CD4-positive, CD25-positive, alpha-beta regulatory T cell (primary cell): ENCODE measurements at regions not wholly inside any gene's neighbourhood (a gene's known extent, or its start where the extent isn't known, plus 50 kb on each side); places are given as distances from the start of the nearest gene placed in this dataset.
A peak's percentile ranks its signal among the peaks of the same experiment; 100 is the strongest.

ENCODE experiments used
- ATAC-seq, 2 donors: fragments of 150-1000 bp; cut with Tn5 transposase; one replicate each; pipeline ENCODE4 v1.10.0; 2021; ENCODE audit warnings: low read depth in 2 of 2, moderate number of reproducible peaks in 2 of 2, moderate library complexity in 1 of 2
- DNase-seq, 3 donors: peaks; one replicate each; pipeline versions ENCODE4 v3.0.0 to v3.0.0-alpha.2; 2012 to 2022; ENCODE audit warnings: mixed read lengths in 1 of 3
- H3K27ac ChIP-seq: one replicate; pipeline ENCODE4 v1.7.0; 2013; ENCODE audit warnings: mild to moderate bottlenecking, low read length; ENCODE audit not compliant: insufficient read depth, poor library complexity, severe bottlenecking
- H3K27me3 ChIP-seq: one replicate; pipeline ENCODE4 v1.7.0; 2013; ENCODE audit warnings: low read length; ENCODE audit not compliant: control insufficient read depth, insufficient read depth
- H3K36me3 ChIP-seq: one replicate; pipeline ENCODE4 v1.7.0; 2013; ENCODE audit warnings: mild to moderate bottlenecking, low read length, moderate library complexity; ENCODE audit not compliant: control insufficient read depth, insufficient read depth
- H3K4me1 ChIP-seq: 2 replicates; pipeline ENCODE4 v1.7.0; 2013; ENCODE audit warnings: mild to moderate bottlenecking, low read length; ENCODE audit not compliant: insufficient read depth, control insufficient read depth, poor library complexity, severe bottlenecking
- H3K4me3 ChIP-seq: one replicate; pipeline ENCODE4 v1.7.0; 2013; ENCODE audit warnings: low read depth, mild to moderate bottlenecking, low read length, moderate library complexity
- H3K9me3 ChIP-seq, 2 experiments: 1 replicate in 1 of 2; 2 replicates in 1 of 2; pipeline ENCODE4 v1.7.0; 2013; ENCODE audit warnings: low read length in 2 of 2, mild to moderate bottlenecking in 1 of 2, moderate library complexity in 1 of 2; ENCODE audit not compliant: control insufficient read depth in 2 of 2
- H3K27ac Mint-ChIP-seq, 3 donors: one replicate each; pipeline ENCODE4 v1.8.0; 2020 to 2022; ENCODE audit warnings: mild to moderate bottlenecking in 3 of 3, mixed read lengths in 3 of 3, moderate library complexity in 2 of 3
- H3K27me3 Mint-ChIP-seq: one replicate; pipeline ENCODE4 v1.8.0; 2022; ENCODE audit warnings: mild to moderate bottlenecking, mixed read lengths
- H3K36me3 Mint-ChIP-seq: one replicate; pipeline ENCODE4 v1.8.0; 2020; ENCODE audit warnings: mixed read lengths
- H3K4me1 Mint-ChIP-seq, 4 donors: one replicate each; pipeline ENCODE4 v1.8.0; 2020 to 2022; ENCODE audit warnings: mixed read lengths in 4 of 4, mild to moderate bottlenecking in 1 of 4
- H3K4me3 Mint-ChIP-seq, 4 donors: one replicate each; pipeline ENCODE4 v1.8.0; 2020 to 2022; ENCODE audit warnings: mild to moderate bottlenecking in 4 of 4, mixed read lengths in 4 of 4, moderate library complexity in 3 of 4
- H3K9me3 Mint-ChIP-seq, 7 donors: one replicate each; pipeline ENCODE4 v1.8.0; 2020 to 2022; ENCODE audit warnings: mixed read lengths in 7 of 7, mild to moderate bottlenecking in 3 of 7, moderate library complexity in 2 of 7

DNA sequence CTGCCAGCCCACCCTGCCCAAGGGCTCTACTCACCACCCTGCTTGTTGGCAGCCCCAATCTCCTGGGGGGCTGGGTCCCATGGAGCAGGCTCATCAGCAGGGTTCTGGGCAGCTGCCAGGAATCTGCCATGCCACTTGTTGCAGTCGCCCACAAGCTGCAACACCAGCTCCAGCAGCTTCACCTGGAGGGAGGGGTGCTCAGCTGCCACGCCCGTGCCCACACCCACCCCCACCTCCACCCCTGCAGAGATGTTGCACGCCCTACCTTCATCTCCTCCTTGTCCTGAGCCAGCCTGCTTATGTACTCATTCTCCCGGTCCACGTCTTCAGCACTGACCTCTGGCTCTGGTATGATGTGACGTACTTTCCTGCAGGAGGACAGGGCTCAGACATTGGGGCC is 77.9 kb upstream of the C2CD4B start:
- Mint-ChIP-seq H3K27ac (no peak overlapping the region), H3K9me3 (peaks cover 0 to 3% (median 0%) of the 10 kb centered on the region in 7 donors), H3K27me3 (peaks cover 8% of the 10 kb centered on the region), H3K36me3 (no peaks in the 10 kb centered on the region), H3K4me1 (peaks cover 0 to 2% (median 0%) of the 10 kb centered on the region in 4 donors), H3K4me3 (no peak overlapping the region)
- no peak overlapping the region for H3K27ac ChIP-seq
- no peaks in the 10 kb centered on the region for H3K36me3 ChIP-seq
- no peaks in the 10 kb centered on the region for H3K4me1 ChIP-seq
- peaks cover 0 to 1% of the 10 kb centered on the region in 2 experiments for H3K9me3 ChIP-seq
- no peaks in the 10 kb centered on the region for H3K27me3 ChIP-seq
- no peak for DNase-seq
- ATAC-seq, result no peak
- H3K4me3 ChIP-seq, result no peak overlapping the region

GRCh38 chr15:62244762-62245161 is 79.7 kb upstream of the C2CD4B start:
- Mint-ChIP-seq H3K27ac (no peak overlapping the region), H3K27me3 (peaks cover 8% of the 10 kb centered on the region), H3K4me3 (no peak overlapping the region), H3K36me3 (no peaks in the 10 kb centered on the region), H3K4me1 (peaks cover 0 to 2% (median 0%) of the 10 kb centered on the region in 4 donors), H3K9me3 (peaks cover 0 to 1% (median 0%) of the 10 kb centered on the region in 7 donors)
- ATAC-seq, result no peak
- no peak overlapping the region for H3K4me3 ChIP-seq
- H3K9me3 ChIP-seq, result no peaks in the 10 kb centered on the region
- no peaks in the 10 kb centered on the region for H3K4me1 ChIP-seq
- no peaks in the 10 kb centered on the region for H3K27me3 ChIP-seq
- H3K36me3 ChIP-seq, result no peaks in the 10 kb centered on the region
- no peak overlapping the region for H3K27ac ChIP-seq
- peak in 1 of 3 donors; percentile 24 for DNase-seq

DNA sequence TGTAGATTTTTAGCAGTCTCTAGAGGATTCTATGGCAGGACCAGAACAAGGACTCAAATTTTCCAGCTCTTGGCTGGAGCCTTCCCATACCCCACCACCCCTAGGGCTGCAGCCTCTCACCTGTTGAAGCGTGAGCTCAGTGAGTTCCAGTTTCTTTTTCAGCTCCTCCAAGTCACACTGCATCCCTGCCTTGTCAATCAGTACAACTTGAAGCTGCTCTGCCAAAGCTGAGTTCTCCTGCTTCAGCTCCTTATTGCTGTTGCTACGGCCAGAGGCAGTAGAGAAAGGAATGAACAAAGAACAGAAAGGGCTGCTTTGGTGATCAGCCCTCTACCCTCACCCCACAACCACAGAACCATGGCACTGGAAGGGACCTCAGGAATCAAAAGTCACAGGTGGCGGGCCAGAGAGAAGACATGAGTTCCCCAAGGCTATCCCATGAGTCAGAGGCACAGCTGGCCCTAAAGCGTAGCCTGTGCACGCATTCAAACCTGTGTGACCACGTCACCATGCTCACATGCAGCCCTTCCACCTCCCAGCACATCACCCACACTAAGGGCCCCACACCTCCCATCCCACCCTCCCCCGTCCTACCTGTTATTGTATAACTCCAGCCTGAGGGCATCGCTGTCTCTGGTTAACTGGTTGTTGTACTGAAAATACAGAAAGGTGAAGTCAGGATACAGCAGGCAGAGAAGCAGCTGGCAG is 83.3 kb upstream of the C2CD4B start:
- no peaks in the 10 kb centered on the region for H3K36me3 Mint-ChIP-seq
- Histone ChIP-seq H3K4me3 (no peak overlapping the region), H3K27me3 (no peaks in the 10 kb centered on the region), H3K27ac (no peak overlapping the region), H3K36me3 (no peaks in the 10 kb centered on the region), H3K9me3 (no peaks in the 10 kb centered on the region), H3K4me1 (no peaks in the 10 kb centered on the region)
- peaks cover 8% of the 10 kb centered on the region for H3K27me3 Mint-ChIP-seq
- H3K4me1 Mint-ChIP-seq, result peaks cover 0 to 2% (median 0%) of the 10 kb centered on the region in 4 donors
- peaks cover 0 to 1% (median 0%) of the 10 kb centered on the region in 7 donors for H3K9me3 Mint-ChIP-seq
- DNase-seq (no peak), ATAC-seq (no peak)
- no peak overlapping the region for H3K4me3 Mint-ChIP-seq
- no peak overlapping the region for H3K27ac Mint-ChIP-seq

- DNase-seq (no peak), ATAC-seq (no peak)
- Mint-ChIP-seq H3K4me1 (peaks cover 0 to 2% (median 0%) of the 10 kb centered on the region in 4 donors), H3K9me3 (peaks cover 0 to 1% (median 0%) of the 10 kb centered on the region in 7 donors), H3K4me3 (no peak overlapping the region), H3K27ac (no peak overlapping the region), H3K27me3 (peaks cover 8% of the 10 kb centered on the region), H3K36me3 (no peaks in the 10 kb centered on the region)
- H3K36me3 ChIP-seq, result no peaks in the 10 kb centered on the region
- H3K4me3 ChIP-seq, result no peak overlapping the region
- H3K27ac ChIP-seq, result no peak overlapping the region
- no peaks in the 10 kb centered on the region for H3K27me3 ChIP-seq
- no peaks in the 10 kb centered on the region for H3K9me3 ChIP-seq
- H3K4me1 ChIP-seq, result no peaks in the 10 kb centered on the region
These were observed 84.4 kb upstream of the C2CD4B start for GRCh38 chr15:62249501-62249900.

DNA sequence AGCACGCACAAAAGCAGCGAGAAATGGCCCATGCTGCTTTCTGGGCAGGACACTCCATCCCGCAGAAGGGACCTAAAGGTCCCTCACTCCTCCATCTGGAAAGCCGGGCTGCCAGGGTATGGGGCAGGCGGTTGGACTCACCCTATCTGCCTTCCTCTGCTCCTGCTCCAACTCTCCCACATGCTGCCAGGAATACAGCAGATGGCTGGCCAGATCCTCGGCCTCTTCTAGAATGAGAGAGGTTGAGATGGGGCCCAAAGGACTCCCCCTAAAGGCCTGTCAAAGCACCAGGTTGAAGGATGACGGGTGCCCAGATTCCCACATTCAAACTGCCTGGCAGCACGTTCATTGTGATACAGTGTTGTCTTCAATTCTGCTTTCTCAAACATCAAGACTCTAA is 85.1 kb upstream of the C2CD4B start:
- Histone ChIP-seq H3K4me3 (no peak overlapping the region), H3K4me1 (no peaks in the 10 kb centered on the region), H3K9me3 (no peaks in the 10 kb centered on the region), H3K27me3 (no peaks in the 10 kb centered on the region), H3K36me3 (no peaks in the 10 kb centered on the region), H3K27ac (no peak overlapping the region)
- Mint-ChIP-seq H3K27ac (no peak overlapping the region), H3K27me3 (peaks cover 8% of the 10 kb centered on the region), H3K4me3 (no peak overlapping the region), H3K4me1 (peaks cover 0 to 2% (median 0%) of the 10 kb centered on the region in 4 donors), H3K36me3 (no peaks in the 10 kb centered on the region), H3K9me3 (peaks cover 0 to 1% (median 0%) of the 10 kb centered on the region in 7 donors)
- no peak for ATAC-seq
- DNase-seq, result no peak

DNA sequence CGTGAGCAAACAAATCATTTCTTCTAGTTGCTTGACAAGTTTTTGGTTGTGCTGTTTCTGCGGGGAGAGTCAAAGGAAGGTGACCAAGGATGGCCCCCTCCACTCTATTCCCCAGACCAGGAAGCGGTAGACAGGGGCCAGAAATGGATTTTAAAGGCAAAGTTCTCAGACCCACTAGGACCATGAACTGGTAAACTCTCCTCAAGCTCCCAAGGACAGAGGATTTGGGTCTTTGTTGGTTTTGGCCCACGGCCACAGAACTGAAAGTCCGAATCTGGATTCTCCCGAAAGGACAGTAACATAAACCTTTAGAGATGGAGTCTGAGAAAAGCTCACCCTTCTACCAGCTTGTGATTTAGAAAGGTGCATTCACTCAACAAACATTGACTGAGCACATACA is 85.9 kb upstream of the C2CD4B start:
- Histone ChIP-seq H3K27me3 (no peaks in the 10 kb centered on the region), H3K27ac (no peak overlapping the region), H3K4me1 (no peaks in the 10 kb centered on the region), H3K9me3 (no peaks in the 10 kb centered on the region), H3K4me3 (no peak overlapping the region), H3K36me3 (no peaks in the 10 kb centered on the region)
- Mint-ChIP-seq H3K27me3 (peaks cover 4% of the 10 kb centered on the region), H3K27ac (peak overlapping the region in 1 of 3 donors; percentile 67), H3K4me1 (peaks cover 0 to 2% (median 0%) of the 10 kb centered on the region in 4 donors), H3K4me3 (no peak overlapping the region), H3K36me3 (no peaks in the 10 kb centered on the region), H3K9me3 (peaks cover 0 to 1% (median 0%) of the 10 kb centered on the region in 7 donors)
- ATAC-seq (no peak), DNase-seq (no peak)

- H3K9me3 Mint-ChIP-seq, result peaks cover 0 to 5% (median 0%) of the 10 kb centered on the region in 7 donors
- H3K9me3 ChIP-seq, result no peaks in the 10 kb centered on the region
- no peak overlapping the region for H3K27ac Mint-ChIP-seq
- H3K4me3 Mint-ChIP-seq, result no peak overlapping the region
- peaks cover 0 to 2% (median 0%) of the 10 kb centered on the region in 4 donors for H3K4me1 Mint-ChIP-seq
- no peaks in the 10 kb centered on the region for H3K36me3 ChIP-seq
- H3K27me3 Mint-ChIP-seq, result no peaks in the 10 kb centered on the region
- no peak overlapping the region for H3K4me3 ChIP-seq
- ATAC-seq (no peak), DNase-seq (no peak)
- H3K27me3 ChIP-seq, result no peaks in the 10 kb centered on the region
- no peaks in the 10 kb centered on the region for H3K4me1 ChIP-seq
- no peaks in the 10 kb centered on the region for H3K36me3 Mint-ChIP-seq
- H3K27ac ChIP-seq, result no peak overlapping the region
These were observed 88.2 kb upstream of the C2CD4B start for GRCh38 chr15:62253294-62253693.
